CD4-positive, alpha-beta T cell treated with Interleukin-10 for 1 hour (primary cell): ENCODE measurements at regions not wholly inside any gene's neighbourhood (a gene's known extent, or its start where the extent isn't known, plus 50 kb on each side); places are given as distances from the start of the nearest gene placed in this dataset.
"Not testable (repeated sequence)": the region's sequence is repeated elsewhere in the genome, so short reads cannot be mapped to it uniquely, and the experiment has no call there.

ENCODE experiments used
- DNase-seq: peaks from one replicate; pipeline ENCODE4 v3.0.0-alpha.2; 2020

DNA sequence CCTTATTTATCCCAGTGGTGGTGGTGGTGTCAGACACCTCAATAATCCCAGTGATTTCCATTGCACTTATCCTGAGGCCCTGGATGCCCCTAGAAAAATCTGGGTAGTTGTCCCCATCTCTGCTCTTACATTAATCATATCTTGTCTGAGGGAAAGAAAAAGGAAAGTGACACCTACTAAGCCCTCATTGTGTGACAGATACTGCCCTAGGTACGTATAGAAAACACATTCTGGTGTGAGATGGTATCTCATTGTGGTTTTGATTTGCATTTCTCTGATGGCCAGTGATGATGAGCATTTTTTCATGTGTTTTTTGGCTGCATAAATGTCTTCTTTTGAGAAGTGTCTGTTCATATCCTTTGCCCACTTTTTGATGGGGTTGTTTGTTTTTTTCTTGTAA, 162.6 kb upstream of the JADE1 start:
- not testable (repeated sequence) for DNase-seq

DNA sequence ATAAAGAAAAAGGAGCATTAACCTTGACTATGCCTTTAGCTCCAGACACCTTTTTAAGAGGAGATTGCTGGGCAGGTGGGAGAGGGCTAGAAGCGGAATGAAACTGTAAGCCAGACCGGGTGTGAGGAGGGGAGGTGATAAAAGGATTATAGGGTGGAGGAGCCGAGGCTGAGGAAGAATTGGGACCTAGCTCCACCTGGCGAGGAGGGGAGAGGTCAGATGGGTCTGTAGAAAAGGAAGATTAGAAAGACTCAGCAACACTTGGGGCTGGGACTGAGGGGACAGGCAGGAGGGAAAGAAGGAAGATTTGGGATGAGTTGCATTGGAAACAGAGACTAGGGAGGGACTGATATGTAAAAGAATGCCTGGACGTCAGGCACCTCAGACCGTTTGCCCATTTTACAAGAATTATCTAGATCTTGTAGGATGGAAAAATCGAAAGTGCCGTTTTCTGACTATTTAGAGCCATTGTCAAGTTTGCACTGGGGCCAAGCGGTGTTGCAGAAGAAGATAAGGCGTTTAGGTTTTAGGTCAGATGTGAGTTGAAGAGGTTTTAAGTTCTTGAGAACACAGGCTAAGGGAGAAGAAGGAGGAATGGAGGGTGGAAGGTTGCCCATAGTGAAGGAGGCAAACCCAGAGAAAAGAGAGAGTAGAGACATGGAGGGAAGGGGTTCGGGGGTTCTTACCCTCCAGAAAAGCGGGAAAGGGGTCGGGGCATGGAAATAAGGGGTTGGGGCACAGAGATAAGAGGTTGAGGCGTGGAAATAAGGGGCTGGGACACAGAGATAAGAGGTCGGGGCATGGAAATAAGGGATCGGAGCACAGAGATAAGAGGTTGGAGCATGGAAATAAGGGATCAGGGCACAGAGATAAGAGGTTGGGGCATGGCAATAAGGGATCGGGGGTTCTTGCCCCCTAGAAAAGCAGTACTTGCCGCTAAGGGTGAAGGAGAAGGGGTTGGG, 164.5 kb upstream of the JADE1 start:
- not testable (repeated sequence) for DNase-seq

- not testable (repeated sequence) for DNase-seq
These were observed 165.4 kb upstream of the JADE1 start for GRCh38 chr4:128644107-128644506.

DNA sequence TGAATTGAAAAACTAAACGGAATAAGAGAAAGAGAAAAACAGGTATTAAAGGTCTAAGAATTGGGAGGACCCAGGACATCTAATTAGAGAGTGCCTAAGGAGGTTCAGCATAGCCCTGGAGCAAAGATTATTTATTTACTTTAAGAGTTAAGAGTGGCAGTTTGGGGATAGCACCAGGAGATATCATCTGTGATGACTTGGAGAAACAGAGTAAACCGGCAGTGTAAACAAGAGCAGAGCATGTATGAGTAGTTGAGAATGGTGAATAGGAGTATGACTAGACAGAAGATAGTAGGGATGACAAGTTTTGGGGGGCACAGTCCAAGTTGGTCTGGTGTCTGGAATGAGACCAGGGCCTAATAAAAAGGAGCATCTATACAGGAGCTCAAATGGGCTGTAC, 167.9 kb upstream of the JADE1 start:
- not testable (repeated sequence) for DNase-seq

DNA sequence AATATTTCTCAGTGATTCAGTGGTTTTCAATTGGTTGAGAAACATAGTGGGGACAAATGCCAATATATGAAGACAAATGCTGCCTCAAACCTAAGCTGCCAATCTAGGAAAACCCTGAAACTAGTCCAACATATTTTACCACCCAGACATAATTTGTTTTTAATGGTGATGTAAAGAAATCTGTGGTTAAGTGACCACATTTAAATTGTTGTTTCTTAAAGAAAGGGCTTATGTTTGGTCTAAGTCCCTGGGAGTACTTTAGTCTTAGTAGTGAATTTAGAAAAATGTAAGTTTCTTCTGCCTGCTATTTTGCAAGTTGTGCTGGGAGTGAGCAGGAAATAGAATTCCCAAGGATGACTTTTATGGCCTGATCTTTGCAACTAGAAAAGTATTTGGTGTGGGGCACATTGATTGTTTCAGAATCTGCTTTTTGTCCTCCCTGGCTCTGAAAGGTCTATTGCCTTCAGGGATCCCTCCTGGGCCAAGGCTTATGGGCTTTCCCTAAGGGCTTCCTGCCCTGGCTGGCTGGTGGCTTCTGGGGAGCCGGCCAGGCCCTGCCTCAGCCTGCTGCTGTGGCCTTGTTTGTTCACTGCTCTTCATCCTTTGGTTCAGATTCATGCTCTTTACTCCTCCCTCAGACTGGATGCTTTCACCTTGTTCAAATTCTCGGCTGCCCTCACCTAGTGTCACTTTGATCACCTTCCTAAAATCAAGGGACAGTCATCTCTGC, 169.8 kb upstream of the JADE1 start:
- DNase-seq = no peak

GRCh38 chr4:128636906-128637305, 172.6 kb upstream of the JADE1 start:
- DNase-seq = no peak

- no peak for DNase-seq
These were observed 173.4 kb upstream of the JADE1 start for GRCh38 chr4:128635955-128636560.

GRCh38 chr4:128635141-128635954, 174.2 kb upstream of the JADE1 start:
- no peak for DNase-seq

DNA sequence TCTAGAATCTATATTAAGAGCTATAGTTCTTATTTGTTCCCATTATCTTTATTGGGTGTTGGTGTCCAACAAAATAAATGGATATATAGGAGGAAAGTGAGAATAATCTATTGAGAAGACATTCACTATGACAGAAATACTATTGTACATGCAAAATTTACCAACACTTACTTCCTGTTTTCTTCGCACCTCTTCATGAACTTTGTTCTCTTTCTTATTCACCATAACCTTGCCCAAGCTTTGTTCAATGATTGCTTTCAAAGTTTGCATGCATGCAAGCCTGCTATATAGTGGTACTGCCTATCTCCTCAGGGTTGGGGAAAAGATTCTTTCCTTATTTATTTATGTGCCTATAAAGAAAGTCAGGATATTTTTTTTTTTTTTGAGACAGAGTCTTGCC, 176.4 kb upstream of the JADE1 start:
- DNase-seq = no peak

DNA sequence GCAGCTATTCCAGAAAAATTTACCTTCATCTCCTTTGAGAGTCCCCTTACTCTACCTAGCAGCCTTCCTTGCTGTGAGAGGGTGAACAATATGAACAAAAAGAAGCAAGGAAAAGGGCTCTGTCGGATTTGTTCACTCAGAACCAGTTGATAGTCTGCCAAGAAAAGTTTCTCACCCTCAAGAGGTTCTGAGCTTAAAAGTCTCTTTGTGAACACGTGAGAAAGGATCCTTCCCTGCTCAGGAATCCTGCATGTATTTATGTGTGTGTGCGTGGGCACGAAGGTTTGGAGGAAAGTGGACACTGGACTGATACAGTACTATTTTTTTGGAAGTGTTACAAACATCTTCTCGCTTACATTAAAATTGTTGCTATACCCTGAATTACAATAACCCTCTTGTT, 178.6 kb upstream of the JADE1 start:
- no peak for DNase-seq

DNA sequence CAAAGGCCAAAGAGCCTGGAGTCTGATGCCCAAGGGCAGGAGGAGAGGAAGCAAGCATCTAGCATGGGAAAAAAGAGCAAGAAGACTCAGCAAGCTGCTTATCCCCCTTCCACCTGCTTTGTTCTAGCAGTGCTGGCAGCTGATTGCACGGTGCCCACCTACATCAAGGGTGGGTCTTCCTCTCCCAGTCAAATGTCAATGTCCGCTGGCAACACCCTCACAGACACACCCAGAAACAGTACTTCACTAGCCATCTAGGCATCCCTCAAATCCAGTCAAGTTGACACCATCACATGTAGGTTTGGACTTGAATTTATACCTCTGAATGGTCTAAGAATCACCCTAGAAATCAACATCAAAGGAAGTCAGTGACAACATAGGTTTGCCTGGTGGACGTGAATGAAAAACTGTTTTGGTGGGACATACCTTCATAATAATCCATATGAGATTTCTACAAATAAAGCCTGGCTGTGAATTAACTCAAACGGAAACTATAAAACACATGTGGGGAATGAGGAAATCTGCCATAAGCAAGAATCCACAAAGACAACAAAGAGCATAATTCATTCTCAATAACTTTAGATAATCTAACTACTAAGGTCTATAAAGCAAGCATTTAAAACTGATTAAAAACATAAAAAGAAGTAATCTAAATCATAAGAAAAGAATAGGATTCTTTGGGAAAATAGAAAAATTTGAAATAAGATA, 185.8 kb upstream of the JADE1 start:
- no peak for DNase-seq

DNA sequence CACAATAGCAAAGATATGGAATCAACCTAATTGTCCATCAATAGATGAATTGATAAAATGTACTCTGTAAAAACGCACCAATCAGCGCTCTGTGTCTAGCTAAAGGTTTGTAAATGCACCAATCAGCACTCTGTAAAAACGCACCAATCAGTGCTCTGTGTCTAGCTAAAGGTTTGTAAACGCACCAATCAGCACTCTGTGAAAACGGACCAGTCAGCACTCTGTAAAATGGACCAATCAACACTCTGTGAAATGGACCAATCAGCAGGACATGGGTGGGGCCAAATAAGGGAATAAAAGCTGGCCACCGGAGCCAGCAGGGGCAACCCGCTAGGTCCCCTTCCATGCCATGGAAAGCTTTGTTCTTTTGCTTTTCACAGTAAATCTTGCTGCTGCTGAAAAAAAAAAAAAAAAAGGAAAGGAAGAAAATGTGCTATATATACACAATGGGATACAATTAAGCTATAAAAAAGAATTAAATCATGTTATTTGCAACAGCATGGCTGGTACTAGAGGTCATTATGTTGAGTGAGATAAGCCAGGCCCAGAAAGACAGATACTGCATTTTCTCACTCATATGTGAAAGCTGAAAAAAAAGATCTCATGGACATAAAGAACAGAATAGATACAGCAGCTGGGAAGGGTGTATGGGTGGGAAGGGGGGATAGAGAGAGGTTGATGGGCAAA, 189.1 kb upstream of the JADE1 start:
- DNase-seq = not testable (repeated sequence)

GRCh38 chr4:128615197-128615596, 194.3 kb upstream of the JADE1 start:
- no peak for DNase-seq

DNA sequence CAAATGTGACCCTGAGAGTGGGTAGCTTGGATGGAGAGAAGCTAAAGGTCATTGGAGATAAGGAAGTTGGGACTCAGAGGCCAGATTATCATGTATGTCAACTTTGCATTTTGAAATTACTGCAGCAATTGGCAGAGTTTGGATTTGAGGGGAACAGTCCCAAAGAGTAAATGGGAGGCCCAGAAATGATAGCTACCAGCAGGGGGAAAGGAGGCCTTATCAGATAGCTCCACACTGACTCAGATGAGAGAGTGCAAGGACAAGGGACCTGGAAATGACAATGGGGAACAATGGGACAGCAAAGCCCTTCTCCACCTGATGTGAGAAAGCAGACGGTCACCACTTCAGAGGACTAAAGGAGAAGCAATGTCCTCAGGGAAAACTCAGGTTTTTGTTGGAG, 201.5 kb upstream of the JADE1 start:
- no peak for DNase-seq

- DNase-seq = no peak
These were observed 203.3 kb upstream of the JADE1 start for GRCh38 chr4:128606173-128606572.

DNA sequence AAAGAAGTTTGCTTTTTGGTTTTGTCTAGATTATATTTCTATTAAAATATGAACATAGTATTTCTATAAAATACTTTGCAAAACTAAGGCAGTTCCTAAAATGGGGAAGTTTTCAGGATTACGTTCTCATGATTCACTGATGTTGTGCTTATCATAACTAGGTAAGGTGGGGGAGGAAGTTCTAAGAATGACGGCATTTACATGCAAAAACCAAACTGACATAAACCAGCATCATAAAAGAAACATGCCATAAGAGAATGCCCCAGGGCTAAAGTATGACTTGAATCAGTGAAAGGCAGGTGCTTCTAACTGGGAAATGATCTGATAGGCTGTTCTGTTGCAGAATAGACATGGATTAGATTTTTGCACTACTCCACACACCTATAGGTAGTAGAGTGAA, 204.7 kb upstream of the JADE1 start:
- no peak for DNase-seq

GRCh38 chr4:128604204-128604603, 205.3 kb upstream of the JADE1 start:
- DNase-seq = no peak

DNA sequence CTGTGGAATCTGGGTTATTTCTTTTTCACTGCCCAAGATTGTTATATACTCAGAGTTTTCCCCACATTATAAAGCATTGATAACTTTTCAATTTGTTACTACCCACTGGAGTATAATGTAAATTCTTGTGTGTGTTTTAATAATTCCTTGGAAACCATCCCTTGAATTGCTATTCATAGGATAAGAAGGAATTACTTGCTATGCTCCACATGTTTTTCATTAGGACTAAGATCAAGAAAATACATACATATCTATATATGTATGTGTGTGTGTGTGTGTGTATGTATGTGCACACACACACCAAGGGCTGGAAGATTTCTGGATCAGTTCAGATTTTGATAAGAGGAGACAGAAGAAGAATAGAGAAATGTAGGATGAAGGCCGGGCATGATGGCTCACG, 206.4 kb upstream of the JADE1 start:
- no peak for DNase-seq

DNA sequence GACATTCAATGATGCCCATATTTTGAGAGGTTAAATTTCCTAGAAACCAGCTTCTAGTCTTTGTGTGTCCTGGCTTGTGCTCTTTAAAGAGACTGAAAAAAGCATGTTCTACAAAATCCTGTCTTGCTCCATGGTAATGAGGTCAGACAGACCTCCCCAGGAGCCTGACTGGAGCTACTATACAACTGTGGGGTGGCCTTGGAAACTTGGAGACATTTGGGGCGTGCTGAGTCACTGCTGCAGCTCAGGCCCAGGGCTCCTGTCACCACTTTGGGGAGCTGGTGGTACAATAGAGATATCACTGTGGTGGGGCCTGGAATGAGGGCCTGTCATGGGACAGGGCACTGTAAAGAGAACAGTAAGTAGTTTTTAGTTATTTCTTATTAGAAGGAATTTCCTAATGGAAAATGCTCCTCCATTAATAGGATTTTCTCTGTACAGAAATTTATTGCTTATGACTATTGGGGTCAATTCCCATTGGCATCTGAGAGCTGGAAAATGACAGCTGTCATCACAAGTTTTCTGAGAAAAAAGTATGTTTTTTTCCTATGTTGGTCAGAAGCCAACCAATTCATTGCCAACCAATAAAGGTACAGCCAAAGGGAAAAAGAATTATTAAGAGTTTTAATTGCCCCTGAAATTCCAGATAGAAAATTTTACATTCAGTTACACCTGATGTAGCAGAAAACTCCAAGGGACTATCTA, 207.4 kb upstream of the JADE1 start:
- DNase-seq = no peak

DNA sequence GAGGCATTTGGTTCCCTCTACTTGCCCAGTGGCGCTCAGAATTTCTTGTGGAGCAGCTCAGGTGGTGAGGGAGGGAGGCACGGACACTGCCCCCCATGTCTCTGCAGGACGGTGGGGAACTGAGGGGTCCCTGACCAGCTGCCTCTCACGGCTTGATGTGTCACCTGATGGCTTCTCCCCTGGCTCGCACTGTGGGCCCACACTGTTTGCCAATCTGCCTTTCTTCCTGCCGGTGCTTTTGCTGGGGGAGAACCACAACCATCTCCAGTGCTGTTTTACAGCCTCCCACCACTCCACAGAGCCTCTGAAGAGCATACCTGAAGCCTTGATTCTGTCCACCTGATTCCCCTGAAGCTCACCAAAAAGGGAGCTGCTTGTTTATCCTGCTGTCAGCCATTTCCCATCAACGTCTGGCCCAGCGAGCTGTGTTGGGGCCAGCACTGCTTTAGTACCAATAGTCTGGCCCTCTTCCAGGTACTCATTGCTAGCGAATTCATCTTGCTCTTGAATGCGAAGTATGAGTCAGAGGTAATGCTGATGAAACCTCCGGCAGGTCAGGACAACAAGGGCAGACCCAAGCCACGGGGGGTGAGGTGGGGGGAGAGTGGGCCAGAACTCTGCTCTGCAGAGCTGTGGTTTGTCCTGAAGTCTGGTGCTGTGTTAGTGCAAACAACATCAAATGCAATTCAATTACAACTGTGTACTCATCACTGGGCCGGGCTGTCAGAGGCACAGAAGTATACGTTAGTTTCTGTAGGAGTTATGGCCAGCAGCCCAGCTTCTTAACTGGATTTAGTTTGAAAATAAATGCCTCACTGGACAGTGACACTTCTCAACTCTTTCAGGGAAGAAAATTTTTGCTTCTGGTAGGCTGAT, 208.3 kb upstream of the JADE1 start:
- DNase-seq = no peak
